ENCODE measurements at regions not wholly inside any gene's neighbourhood (a gene's known extent, or its start where the extent isn't known, plus 50 kb on each side); places are given as distances from the start of the nearest gene placed in this dataset.

- DNase-seq: no peak
- Histone ChIP-seq H3K4me1 (peaks cover 0 to 6% (median 0%) of the 10 kb centered on the region in 4 donors), H3K27me3 (no peaks in the 10 kb centered on the region), H3K9me3 (no peaks in the 10 kb centered on the region), H3K4me3 (no peak overlapping the region), H3K36me3 (no peaks in the 10 kb centered on the region), H3K27ac (no peak overlapping the region)
- intact Hi-C loops (cut with DNase I; ENCODE audit: low total_unique reads): no loop called here
- TF ChIP-seq EP300 (IDR thresholded peaks at IDR 0.05; ENCODE audit: low read depth) (no peak), POLR2AphosphoS5 (IDR thresholded peaks at IDR 0.05) (no peak), POLR2A (IDR thresholded peaks at IDR 0.05) (no peak)
- WGBS, 2 donors (ENCODE audit: low coverage in 1 of 2): 59 to 64% methylated on average over 1 of the region's 1 CpG
- in situ Hi-C loops (cut with MboI; ENCODE audit: low pct_ligation_motif_present in 1 of 4, low pct_unique_long_range_greater_than_20kb in 1 of 4, low sequenced_read_pairs in 3 of 4): no loop called here
These were observed 112.3 kb upstream of the ZRANB2 start for GRCh38 chr1:71193153-71193552.

DNA sequence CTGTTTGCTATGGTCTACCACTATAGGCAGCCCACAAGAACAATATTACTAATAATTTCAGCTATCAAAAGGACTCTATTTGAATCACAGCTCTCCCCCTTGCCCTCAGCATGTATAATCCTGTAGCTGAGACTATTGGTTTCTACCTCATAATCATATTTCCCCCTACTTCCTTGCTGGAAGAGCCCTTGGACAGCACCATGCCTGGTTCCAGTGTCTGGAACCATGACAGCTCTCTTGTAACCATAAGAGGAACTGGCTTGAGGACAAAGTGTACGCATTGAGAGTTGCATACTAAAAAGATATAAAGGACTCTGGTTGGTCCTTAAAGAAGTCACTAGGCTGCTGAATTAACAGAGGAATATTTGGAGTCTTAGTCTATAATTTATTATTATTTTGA lies 110.7 kb upstream of the ZRANB2 start:
- 86 to 100% methylated on average over 1 of the region's 1 CpG for WGBS, 2 donors (ENCODE audit: low coverage in 1 of 2)
- Histone ChIP-seq H3K36me3 (no peaks in the 10 kb centered on the region), H3K27ac (no peak overlapping the region), H3K27me3 (no peaks in the 10 kb centered on the region), H3K9me3 (no peaks in the 10 kb centered on the region), H3K4me3 (no peak overlapping the region), H3K4me1 (peaks cover 0 to 6% (median 0%) of the 10 kb centered on the region in 4 donors)
- DNase-seq: no peak
- TF ChIP-seq EP300 (IDR thresholded peaks at IDR 0.05; ENCODE audit: low read depth) (no peak), CTCF (IDR thresholded peaks at IDR 0.05) (no peak), POLR2A (IDR thresholded peaks at IDR 0.05) (no peak), POLR2AphosphoS5 (IDR thresholded peaks at IDR 0.05) (no peak)
- intact Hi-C loops (cut with DNase I; ENCODE audit: low total_unique reads): no loop called here
- in situ Hi-C loops (cut with MboI; ENCODE audit: low pct_ligation_motif_present in 1 of 4, low pct_unique_long_range_greater_than_20kb in 1 of 4, low sequenced_read_pairs in 3 of 4): no loop called here

DNA sequence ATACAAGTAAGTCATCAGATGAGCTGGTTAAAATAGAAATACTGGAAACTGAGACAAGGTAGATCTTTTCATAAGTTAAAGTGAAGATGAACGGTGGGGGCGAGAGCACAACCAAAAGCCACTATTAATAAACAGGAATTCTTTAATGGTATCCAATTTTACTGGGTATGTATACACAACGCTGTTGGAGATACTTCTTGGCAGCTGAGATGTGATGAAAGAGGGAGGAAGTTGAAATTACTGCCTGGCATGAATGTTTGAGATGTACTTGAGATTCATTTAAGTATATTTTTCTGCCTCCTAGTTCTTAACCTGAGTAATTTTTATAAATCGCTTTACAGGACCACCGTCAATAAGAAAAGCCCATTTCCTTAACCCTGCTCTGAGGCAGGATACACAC lies 110.0 kb upstream of the ZRANB2 start:
- intact Hi-C loops (cut with DNase I; ENCODE audit: low total_unique reads): no loop called here
- Histone ChIP-seq H3K27me3 (no peaks in the 10 kb centered on the region), H3K4me1 (peaks cover 0 to 6% (median 0%) of the 10 kb centered on the region in 4 donors), H3K36me3 (no peaks in the 10 kb centered on the region), H3K27ac (no peak overlapping the region), H3K9me3 (no peaks in the 10 kb centered on the region), H3K4me3 (no peak overlapping the region)
- in situ Hi-C loops (cut with MboI; ENCODE audit: low pct_ligation_motif_present in 1 of 4, low pct_unique_long_range_greater_than_20kb in 1 of 4, low sequenced_read_pairs in 3 of 4): no loop called here
- WGBS, 2 donors (ENCODE audit: low coverage in 1 of 2): 79 to 88% methylated on average over 5 of the region's 5 CpGs
- DNase-seq: no peak
- TF ChIP-seq EP300 (IDR thresholded peaks at IDR 0.05; ENCODE audit: low read depth) (no peak), CTCF (IDR thresholded peaks at IDR 0.05) (no peak), POLR2AphosphoS5 (IDR thresholded peaks at IDR 0.05) (no peak)

DNA sequence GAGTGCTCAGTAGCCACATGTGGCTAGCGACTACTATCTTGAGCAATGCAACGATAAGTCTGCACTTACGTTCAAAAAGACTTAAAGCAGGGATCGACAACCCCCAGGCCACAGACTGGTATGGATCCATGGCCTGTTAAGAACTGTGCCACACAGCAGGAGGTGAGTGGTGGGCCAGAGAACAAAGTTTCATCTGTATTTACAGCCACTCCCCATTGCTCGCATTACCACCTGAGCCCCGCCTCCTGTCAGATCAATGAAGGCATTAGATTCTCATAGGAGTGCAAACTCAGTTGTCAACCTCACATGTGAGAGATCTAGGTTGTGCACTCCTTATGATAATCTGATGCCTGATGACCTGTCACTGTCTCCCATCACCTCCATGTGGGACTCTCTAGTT lies 103.6 kb upstream of the ZRANB2 start:
- 93 to 94% methylated on average over 4 to 6 of the region's 6 CpGs for WGBS, 2 donors (ENCODE audit: low coverage in 1 of 2)
- no peaks in the 10 kb centered on the region for H3K36me3 ChIP-seq
- in situ Hi-C loops (cut with MboI; ENCODE audit: low pct_ligation_motif_present in 1 of 4, low pct_unique_long_range_greater_than_20kb in 1 of 4, low sequenced_read_pairs in 3 of 4): no loop called here
- DNase-seq: no peak
- H3K27ac ChIP-seq: no peak overlapping the region
- intact Hi-C loops (cut with DNase I; ENCODE audit: low total_unique reads): no loop called here
- TF ChIP-seq POLR2AphosphoS5 (IDR thresholded peaks at IDR 0.05) (no peak), POLR2A (IDR thresholded peaks at IDR 0.05) (no peak), CTCF (IDR thresholded peaks at IDR 0.05) (no peak), EP300 (IDR thresholded peaks at IDR 0.05; ENCODE audit: low read depth) (no peak)
- H3K4me3 ChIP-seq: no peak overlapping the region
- no peaks in the 10 kb centered on the region for H3K27me3 ChIP-seq
- H3K9me3 ChIP-seq: no peaks in the 10 kb centered on the region
- H3K4me1 ChIP-seq: peaks cover 0 to 9% (median 0%) of the 10 kb centered on the region in 4 donors

- Histone ChIP-seq H3K9me3 (no peaks in the 10 kb centered on the region), H3K27ac (no peak overlapping the region), H3K27me3 (no peaks in the 10 kb centered on the region), H3K4me1 (peaks cover 0 to 10% (median 0%) of the 10 kb centered on the region in 4 donors), H3K4me3 (no peak overlapping the region), H3K36me3 (no peaks in the 10 kb centered on the region)
- in situ Hi-C loops (cut with MboI; ENCODE audit: low pct_ligation_motif_present in 1 of 4, low pct_unique_long_range_greater_than_20kb in 1 of 4, low sequenced_read_pairs in 3 of 4) (no loop called here), intact Hi-C loops (cut with DNase I; ENCODE audit: low total_unique reads) (no loop called here)
- DNase-seq: no peak
- TF ChIP-seq CTCF (IDR thresholded peaks at IDR 0.05): no peak
- TF ChIP-seq EP300 (IDR thresholded peaks at IDR 0.05; ENCODE audit: low read depth): no peak
- TF ChIP-seq POLR2AphosphoS5 (IDR thresholded peaks at IDR 0.05): no peak
- no peak for TF ChIP-seq POLR2A (IDR thresholded peaks at IDR 0.05)
These were observed 99.2 kb upstream of the ZRANB2 start for GRCh38 chr1:71179997-71180396.

Data from transverse colon (tissue), 4 donors.